H9 (cell line): ENCODE measurements at regions not wholly inside any gene's neighbourhood (a gene's known extent, or its start where the extent isn't known, plus 50 kb on each side); places are given as distances from the start of the nearest gene placed in this dataset.

Source experiments
- DNase-seq: peaks from one replicate; pipeline ENCODE4 v3.0.0-alpha.2; 2017
- H2AFZ ChIP-seq: one replicate; pipeline ENCODE4 v1.6.1; 2013; ENCODE audit warnings: mild to moderate bottlenecking, low read length, control low read depth, moderate library complexity
- H2AK5ac ChIP-seq: 2 replicates; pipeline ENCODE4 v1.6.1; 2013; ENCODE audit warnings: low read length, control low read depth, mixed read lengths; ENCODE audit not compliant: insufficient read length
- H2BK120ac ChIP-seq: one replicate; pipeline ENCODE4 v1.6.1; 2013; ENCODE audit warnings: low read depth, mild to moderate bottlenecking, low read length, control low read depth, inconsistent platforms; ENCODE audit not compliant: poor library complexity, severe bottlenecking
- H2BK12ac ChIP-seq: 2 replicates; pipeline ENCODE4 v1.6.1; 2013; ENCODE audit warnings: low read length, control low read depth, mixed read lengths, low read depth; ENCODE audit not compliant: insufficient read length
- H2BK15ac ChIP-seq: 2 replicates; pipeline ENCODE4 v1.6.1; 2013; ENCODE audit warnings: low read depth, low read length, control low read depth
- H2BK20ac ChIP-seq: one replicate; pipeline ENCODE4 v1.6.1; 2013; ENCODE audit warnings: low read depth, mild to moderate bottlenecking, low read length, control low read depth, inconsistent platforms; ENCODE audit not compliant: poor library complexity, severe bottlenecking
- H2BK5ac ChIP-seq: 2 replicates; pipeline ENCODE4 v1.6.1; 2013; ENCODE audit warnings: low read length, control low read depth, mixed read lengths; ENCODE audit not compliant: insufficient read length
- H3K14ac ChIP-seq: 2 replicates; pipeline ENCODE4 v1.6.1; 2013; ENCODE audit warnings: low read length, control low read depth; ENCODE audit not compliant: insufficient read depth
- H3K18ac ChIP-seq: 2 replicates; pipeline ENCODE4 v1.6.1; 2013; ENCODE audit warnings: low read depth, mild to moderate bottlenecking, mixed read lengths, low read length, control low read depth; ENCODE audit not compliant: insufficient read length
- H3K23ac ChIP-seq: 2 replicates; pipeline ENCODE4 v1.6.1; 2013; ENCODE audit warnings: low read length, control low read depth, mixed read lengths, low read depth; ENCODE audit not compliant: insufficient read length
- H3K23me2 ChIP-seq: 2 replicates; pipeline ENCODE4 v1.6.1; 2013; ENCODE audit warnings: low read depth, mild to moderate bottlenecking, mixed read lengths, low read length, control low read depth; ENCODE audit not compliant: insufficient read length, poor library complexity, severe bottlenecking
- H3K27ac ChIP-seq: 2 replicates; pipeline ENCODE4 v1.5.1; 2013; ENCODE audit warnings: low read length, control low read depth, mixed read lengths, low read depth; ENCODE audit not compliant: insufficient read length
- H3K27me3 ChIP-seq: 2 replicates; pipeline ENCODE4 v1.6.1; 2013; ENCODE audit warnings: low read length, control low read depth, inconsistent platforms; ENCODE audit not compliant: insufficient read depth
- H3K4ac ChIP-seq: 2 replicates; pipeline ENCODE4 v1.6.1; 2013; ENCODE audit warnings: low read depth, mild to moderate bottlenecking, control low read depth, inconsistent platforms, low read length, moderate library complexity
- H3K4me1 ChIP-seq: 2 replicates; pipeline ENCODE4 v1.6.1; 2013; ENCODE audit warnings: low read length, control low read depth, inconsistent platforms; ENCODE audit not compliant: insufficient read depth
- H3K4me2 ChIP-seq: 2 replicates; pipeline ENCODE4 v1.6.1; 2013; ENCODE audit warnings: low read length, control low read depth, mixed read lengths; ENCODE audit not compliant: insufficient read length, insufficient read depth
- H3K56ac ChIP-seq: 2 replicates; pipeline ENCODE4 v1.6.1; 2013; ENCODE audit warnings: low read depth, mild to moderate bottlenecking, mixed read lengths, low read length, control low read depth; ENCODE audit not compliant: insufficient read length
- H3K79me1 ChIP-seq: 2 replicates; pipeline ENCODE4 v1.6.1; 2013; ENCODE audit warnings: low read depth, mild to moderate bottlenecking, moderate library complexity, low read length, control low read depth, inconsistent platforms; ENCODE audit not compliant: insufficient read depth, poor library complexity, severe bottlenecking
- H3K79me2 ChIP-seq: 2 replicates; pipeline ENCODE4 v1.6.1; 2013; ENCODE audit warnings: low read length, control low read depth, inconsistent platforms; ENCODE audit not compliant: insufficient read depth
- H3K9ac ChIP-seq: 2 replicates; pipeline ENCODE4 v1.6.1; 2013; ENCODE audit warnings: low read length, control low read depth, mixed read lengths; ENCODE audit not compliant: insufficient read length; ENCODE audit errors: extremely low read depth
- H3K9me3 ChIP-seq: one replicate; pipeline ENCODE4 v1.6.1; 2013; ENCODE audit warnings: low read depth, low read length, inconsistent platforms; ENCODE audit not compliant: control insufficient read depth
- H3T11ph ChIP-seq: one replicate; pipeline ENCODE4 v1.6.1; 2013; ENCODE audit warnings: mild to moderate bottlenecking, low read length, control low read depth, inconsistent platforms
- H4K20me1 ChIP-seq: one replicate; pipeline ENCODE4 v1.6.1; 2013; ENCODE audit not compliant: control insufficient read depth, insufficient read length, insufficient read depth
- H4K5ac ChIP-seq: 2 replicates; pipeline ENCODE4 v1.6.1; 2013; ENCODE audit warnings: low read depth, mild to moderate bottlenecking, mixed read lengths, low read length, control low read depth; ENCODE audit not compliant: insufficient read length
- H4K8ac ChIP-seq: replicated peaks from 2 replicates; pipeline ENCODE4 v1.6.1; 2013; ENCODE audit warnings: low read length, control low read depth, mixed read lengths, low read depth; ENCODE audit not compliant: insufficient read length
- H4K91ac ChIP-seq: 2 replicates; pipeline ENCODE4 v1.6.1; 2013; ENCODE audit warnings: low read depth, mild to moderate bottlenecking, moderate library complexity, mixed read lengths, low read length, control low read depth; ENCODE audit not compliant: insufficient read length
- H3K27ac Mint-ChIP-seq, 3 experiments: 2 replicates in 2 of 3; 3 replicates in 1 of 3; pipeline ENCODE4 v1.8.0; 2020 to 2021; ENCODE audit warnings: mixed read lengths in 3 of 3, mild to moderate bottlenecking in 1 of 3, moderate library complexity in 1 of 3
- H3K27me3 Mint-ChIP-seq: 2 replicates; pipeline ENCODE4 v1.8.0; 2021; ENCODE audit warnings: low read depth, mild to moderate bottlenecking, moderate library complexity, mixed read lengths
- H3K36me3 Mint-ChIP-seq, 3 experiments: 2 replicates in 2 of 3; 3 replicates in 1 of 3; pipeline ENCODE4 v1.8.0; 2020 to 2021; ENCODE audit warnings: low read depth in 3 of 3, mixed read lengths in 3 of 3; ENCODE audit not compliant: insufficient read depth in 1 of 3
- H3K4me1 Mint-ChIP-seq, 2 experiments: 2 replicates each; pipeline ENCODE4 v1.8.0; 2020; ENCODE audit warnings: mixed read lengths in 2 of 2
- H3K4me3 Mint-ChIP-seq, 2 experiments: 2 replicates in 1 of 2; 3 replicates in 1 of 2; pipeline ENCODE4 v1.8.0; 2020 to 2021; ENCODE audit warnings: mild to moderate bottlenecking in 2 of 2, mixed read lengths in 2 of 2, moderate library complexity in 1 of 2
- H3K9me3 Mint-ChIP-seq, 2 experiments: 2 replicates in 1 of 2; 3 replicates in 1 of 2; pipeline ENCODE4 v1.8.0; 2020; ENCODE audit warnings: mild to moderate bottlenecking in 2 of 2, mixed read lengths in 2 of 2, moderate library complexity in 1 of 2
- CTCF ChIP-seq: fragments of 200-600 bp; sonication (generic); conservative IDR thresholded peaks from 3 replicates; pipeline ENCODE4 v1.8.0; 2021; ENCODE audit warnings: antibody characterized with exemption, mild to moderate bottlenecking
- WGBS: extraction: QIAGEN DNeasy Blood & Tissue Kit; methylation state at CpG from one replicate; pipeline ENCODE4 v1.1.7; 2013; ENCODE audit warnings: missing lambda C conversion rate, low lambda C conversion rate, mixed read lengths; ENCODE audit not compliant: insufficient read length; ENCODE audit errors: extremely low coverage; 5-methylcytosine and 5-hydroxymethylcytosine counted together

DNA sequence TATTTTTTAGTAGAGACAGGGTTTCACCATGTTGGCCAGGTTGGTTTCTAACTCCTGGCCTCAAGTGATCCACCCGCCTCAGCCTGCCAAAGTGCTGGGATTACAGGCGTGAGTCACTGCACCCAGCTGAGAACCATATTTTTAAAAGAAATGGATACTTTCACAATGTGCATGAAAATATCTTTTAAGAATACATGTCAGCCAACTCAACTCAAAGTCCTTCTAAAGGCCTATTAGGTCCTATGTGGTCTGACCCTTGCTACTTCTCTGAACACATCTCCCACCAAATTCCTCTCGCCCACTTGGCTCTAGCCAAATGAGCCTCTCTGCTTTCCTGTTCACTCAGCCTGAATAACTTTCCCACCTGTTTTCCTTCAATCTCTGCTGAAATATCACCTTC is 119.6 kb downstream of the MTX2 start:
- Histone ChIP-seq H4K91ac (no peak overlapping the region), H3K4me1 (no peaks in the 10 kb centered on the region), H3K4ac (no peak overlapping the region), H3K79me2 (no peaks in the 10 kb centered on the region), H2BK12ac (no peak overlapping the region), H3K9ac (no peak overlapping the region), H4K20me1 (no peaks in the 10 kb centered on the region), H2BK20ac (no peak overlapping the region), H3K56ac (no peak overlapping the region), H3K27ac (no peak overlapping the region), H4K5ac (no peak overlapping the region), H3K9me3 (no peaks in the 10 kb centered on the region), H3T11ph (no peak overlapping the region), H3K14ac (no peak overlapping the region), H3K23ac (no peak overlapping the region), H3K4me2 (no peak overlapping the region), H3K18ac (no peak overlapping the region), H2AK5ac (no peak overlapping the region), H3K27me3 (no peaks in the 10 kb centered on the region), H2BK15ac (no peak overlapping the region), H2BK120ac (no peak overlapping the region), H4K8ac (no peak overlapping the region), H3K79me1 (no peaks in the 10 kb centered on the region), H3K23me2 (no peaks in the 10 kb centered on the region), H2AFZ (no peak overlapping the region), H2BK5ac (no peak overlapping the region)
- H3K9me3 Mint-ChIP-seq, result no peaks in the 10 kb centered on the region
- no peaks in the 10 kb centered on the region; the same call in none of the 2 replicates for H3K27me3 Mint-ChIP-seq
- no peak overlapping the region for H3K4me3 Mint-ChIP-seq
- no peak overlapping the region for H3K27ac Mint-ChIP-seq
- WGBS, result no CpG with 5 or more reads among the region's 3 CpGs
- no peak for TF ChIP-seq CTCF
- no peaks in the 10 kb centered on the region for H3K36me3 Mint-ChIP-seq
- no peak for DNase-seq
- H3K4me1 Mint-ChIP-seq, result peaks cover 4% of the 10 kb centered on the region in 2 experiments; a peak in 1 of 4 replicates
